Stimulated activated CD8-positive, alpha-beta memory T cell treated with anti-CD3 and anti-CD28 coated beads, Interleukin-12 subunit alpha, Interleukin-12 subunit beta, amount 100 ng/mL, for 24 hours (primary cell): ENCODE measurements at regions not wholly inside any gene's neighbourhood (a gene's known extent, or its start where the extent isn't known, plus 50 kb on each side); places are given as distances from the start of the nearest gene placed in this dataset.

Source experiments
- DNase-seq: peaks from one replicate; pipeline ENCODE4 v3.0.0-alpha.2; 2020; ENCODE audit errors: extremely low read depth

- no peak for DNase-seq
These were observed 682.9 kb upstream of the ADAMTS5 start for GRCh38 chr21:27649762-27650161.

- DNase-seq, result no peak
These were observed 682.4 kb upstream of the ADAMTS5 start for GRCh38 chr21:27649323-27649722.

GRCh38 chr21:27648560-27648959 lies 681.7 kb upstream of the ADAMTS5 start:
- no peak for DNase-seq

GRCh38 chr21:27647921-27648320 lies 681.0 kb upstream of the ADAMTS5 start:
- DNase-seq, result no peak

- no peak for DNase-seq
These were observed 680.5 kb upstream of the ADAMTS5 start for GRCh38 chr21:27647401-27647800.

GRCh38 chr21:27646691-27647090 lies 679.8 kb upstream of the ADAMTS5 start:
- DNase-seq, result no peak

- DNase-seq, result no peak
These were observed 679.2 kb upstream of the ADAMTS5 start for GRCh38 chr21:27646056-27646455.

GRCh38 chr21:27645285-27645684 lies 678.4 kb upstream of the ADAMTS5 start:
- DNase-seq, result no peak

- no peak for DNase-seq
These were observed 676.4 kb upstream of the ADAMTS5 start for GRCh38 chr21:27643326-27643725.

- no peak for DNase-seq
These were observed 672.4 kb upstream of the ADAMTS5 start for GRCh38 chr21:27639286-27639685.

- DNase-seq, result no peak
These were observed 669.8 kb upstream of the ADAMTS5 start for GRCh38 chr21:27636656-27637055.

- DNase-seq, result no peak
These were observed 666.7 kb upstream of the ADAMTS5 start for GRCh38 chr21:27633631-27634030.

- no peak for DNase-seq
These were observed 664.6 kb upstream of the ADAMTS5 start for GRCh38 chr21:27631471-27631870.

GRCh38 chr21:27622631-27623030 lies 655.7 kb upstream of the ADAMTS5 start:
- DNase-seq, result no peak

- DNase-seq, result no peak
These were observed 647.3 kb upstream of the ADAMTS5 start for GRCh38 chr21:27614231-27614630.

GRCh38 chr21:27606422-27606821 lies 639.5 kb upstream of the ADAMTS5 start:
- no peak for DNase-seq

- DNase-seq, result no peak
These were observed 629.3 kb upstream of the ADAMTS5 start for GRCh38 chr21:27596196-27596595.

GRCh38 chr21:27595716-27596115 lies 628.8 kb upstream of the ADAMTS5 start:
- no peak for DNase-seq

- no peak for DNase-seq
These were observed 623.4 kb upstream of the ADAMTS5 start for GRCh38 chr21:27590271-27590670.

GRCh38 chr21:27589781-27590180 lies 622.9 kb upstream of the ADAMTS5 start:
- DNase-seq, result no peak

- no peak for DNase-seq
These were observed 620.1 kb upstream of the ADAMTS5 start for GRCh38 chr21:27586986-27587385.

GRCh38 chr21:27586326-27586725 lies 619.4 kb upstream of the ADAMTS5 start:
- DNase-seq, result no peak

- no peak for DNase-seq
These were observed 617.4 kb upstream of the ADAMTS5 start for GRCh38 chr21:27584256-27584655.

GRCh38 chr21:27582948-27583430 lies 616.1 kb upstream of the ADAMTS5 start:
- DNase-seq, result no peak
